K562 (cell line): ENCODE measurements at regions not wholly inside any gene's neighbourhood (a gene's known extent, or its start where the extent isn't known, plus 50 kb on each side); places are given as distances from the start of the nearest gene placed in this dataset.
A peak's percentile ranks its signal among the peaks of the same experiment; 100 is the strongest.

ENCODE experiments used
- ATAC-seq: fragments of 200-7000 bp; cut with Tn5 transposase; 3 replicates; pipeline ENCODE4 v1.9.1; 2020; ENCODE audit warnings: moderate library complexity
- BruUV-seq: library from RNA; stranded (reverse); fragments of 400-500 nt; replicated peaks from 2 replicates; lab custom pipeline; 2021; lab: Mats Ljungman, UMichigan
- CTCF ChIA-PET: fragments of 300-600 bp; formaldehyde crosslinking; extraction: SDS; loops from one replicate; lab custom pipeline; 2021; ENCODE audit warnings: low intra/inter-chr PET ratio; lab: Yijun Ruan, JAX
- POLR2A ChIA-PET: fragments of 300-600, 350-650 bp; sonication (Branson Sonifier 250); formaldehyde crosslinking; extraction: SDS; loops from one replicate; lab custom pipeline; 2021; ENCODE audit warnings: antibody characterized with exemption, inconsistent platforms; lab: Yijun Ruan, JAX
- DNase-seq, 4 experiments: peaks; one replicate each; pipeline versions ENCODE4 v3.0.0 to v3.0.0-alpha.2; 2011 to 2018; ENCODE audit warnings: low spot score in 3 of 4, mixed read lengths in 3 of 4; ENCODE audit errors: extremely low read depth in 1 of 4
- FAIRE-seq: peaks from 2 replicates; lab custom pipeline; 2011; peaks lifted over from hg19 to GRCh38; lab: Jason Lieb, UNC
- H2AFZ ChIP-seq: 2 replicates; pipeline ENCODE4 v1.6.0; 2011; ENCODE audit warnings: low read depth, low read length, control low read depth, inconsistent platforms
- H3K27ac ChIP-seq: fragments of 200-600 bp; 3 replicates; pipeline ENCODE4 v1.8.0; 2011; ENCODE audit warnings: low read depth, mild to moderate bottlenecking, control low read depth, inconsistent platforms, low read length, moderate library complexity, mixed read lengths; ENCODE audit errors: extremely low read depth
- H3K27me3 ChIP-seq, 2 experiments: fragments of 300-600 bp in 1 of 2; 2 replicates in 1 of 2; 3 replicates in 1 of 2; pipeline versions ENCODE4 v1.6.0 to v1.8.0; 2011; ENCODE audit warnings: inconsistent platforms in 2 of 2, low read length in 2 of 2, mild to moderate bottlenecking in 1 of 2, mixed read lengths in 1 of 2, moderate library complexity in 1 of 2; ENCODE audit not compliant: control insufficient read depth in 2 of 2, insufficient read depth in 2 of 2
- H3K36me3 ChIP-seq: fragments of 300-600 bp; 3 replicates; pipeline ENCODE4 v1.8.0; 2011; ENCODE audit warnings: mild to moderate bottlenecking, low read length, inconsistent platforms; ENCODE audit not compliant: control insufficient read depth, insufficient read depth
- H3K4me1 ChIP-seq, 2 experiments: fragments of 200-600 bp in 1 of 2; replicated peaks in 1 of 2; 2 replicates in 1 of 2; 3 replicates in 1 of 2; pipeline versions ENCODE4 v1.5.1 to v1.8.0; 2011; ENCODE audit warnings: inconsistent platforms in 2 of 2, low read length in 2 of 2, mild to moderate bottlenecking in 1 of 2, mixed read lengths in 1 of 2, moderate library complexity in 1 of 2; ENCODE audit not compliant: control insufficient read depth in 2 of 2, insufficient read depth in 2 of 2
- H3K4me2 ChIP-seq: 2 replicates; pipeline ENCODE4 v1.6.1; 2011; ENCODE audit warnings: low read length, control low read depth, inconsistent platforms, mixed read lengths; ENCODE audit not compliant: insufficient read depth
- H3K4me3 ChIP-seq: fragments of 200-600 bp; sonication (generic), shearing (Covaris generic); 2 replicates; pipeline ENCODE4 v1.5.1; 2016; ENCODE audit warnings: control low read depth, inconsistent platforms
- H3K79me2 ChIP-seq: fragments of 200-600 bp; 3 replicates; pipeline ENCODE4 v1.8.0; 2011; ENCODE audit warnings: low read length, inconsistent platforms; ENCODE audit not compliant: control insufficient read depth, insufficient read depth
- H3K9ac ChIP-seq, 2 experiments: 2 replicates each; pipeline versions ENCODE4 v1.6.0 to v1.6.1; 2011; ENCODE audit warnings: low read depth in 2 of 2, low read length in 2 of 2, control low read depth in 1 of 2, inconsistent platforms in 1 of 2, mild to moderate bottlenecking in 1 of 2, mixed read lengths in 1 of 2; ENCODE audit not compliant: insufficient read depth in 1 of 2
- H3K9me1 ChIP-seq: one replicate; pipeline ENCODE4 v1.6.0; 2011; ENCODE audit warnings: inconsistent platforms, mild to moderate bottlenecking, low read length, moderate library complexity; ENCODE audit not compliant: control insufficient read depth, insufficient read depth
- H3K9me3 ChIP-seq: replicated peaks from 2 replicates; pipeline ENCODE4 v1.5.1; 2011; ENCODE audit warnings: low read depth, low read length, inconsistent platforms; ENCODE audit not compliant: control insufficient read depth, insufficient read depth
- H4K20me1 ChIP-seq: replicated peaks from 2 replicates; pipeline ENCODE4 v1.6.1; 2011; ENCODE audit warnings: low read length, inconsistent platforms, mixed read lengths; ENCODE audit not compliant: control insufficient read depth, insufficient read depth
- CREB3L1 ChIP-seq: fragments of 450-650 bp; IDR thresholded peaks from 2 replicates; pipeline ENCODE4 v1.6.1; 2014; ENCODE audit warnings: low read depth, mild to moderate bottlenecking, moderate library complexity, borderline replicate concordance
- CREBBP ChIP-seq: IDR thresholded peaks from one replicate; pipeline ENCODE4 v1.6.1; 2012; ENCODE audit warnings: low read depth, mild to moderate bottlenecking, control low read depth, inconsistent platforms, low read length
- HMGN3 ChIP-seq: IDR thresholded peaks from 2 replicates; pipeline ENCODE4 v1.6.1; 2011; ENCODE audit warnings: borderline replicate concordance, low read depth, mild to moderate bottlenecking, mixed read lengths, low read length; ENCODE audit not compliant: insufficient read length; ENCODE audit errors: extremely low read depth
- RFX1 ChIP-seq: fragments of 450-650 bp; IDR thresholded peaks from 2 replicates; pipeline ENCODE4 v1.6.1; 2016; ENCODE audit warnings: mild to moderate bottlenecking, moderate library complexity
- SMARCB1 ChIP-seq: IDR thresholded peaks from 2 replicates; pipeline ENCODE4 v1.6.1; 2011; ENCODE audit warnings: improper control_type of control experiment, low read depth; ENCODE audit not compliant: insufficient read length
- TAF7 ChIP-seq: fragments of 450-650 bp; IDR thresholded peaks from 2 replicates; pipeline ENCODE4 v1.6.1; 2016; ENCODE audit warnings: missing genetic modification characterization, missing compliant biosample characterization
- ZMIZ1 ChIP-seq, 2 experiments: fragments of 150-350 bp in 1 of 2; IDR thresholded peaks; 2 replicates each; pipeline ENCODE4 v1.6.1; 2012 to 2016; ENCODE audit warnings: low read depth in 2 of 2, low read length in 2 of 2, mild to moderate bottlenecking in 1 of 2, moderate library complexity in 1 of 2
- WGBS: fragments of 100-300 bp; shearing (Covaris generic); methylation state at CpG from one replicate; pipeline ENCODE4 v1.1.6; 2016; ENCODE audit warnings: low coverage, mixed read lengths; ENCODE audit not compliant: insufficient coverage; ENCODE audit errors: missing lambda C conversion rate; 5-methylcytosine and 5-hydroxymethylcytosine counted together
- in situ Hi-C: fragments of 300-500 bp; cut with MboI; formaldehyde crosslinking; loops from 4 replicates; pipeline ENCODE4 v1.15.0; 2018; ENCODE audit warnings: inconsistent platforms, mixed read lengths
- intact Hi-C: fragments of 100-400 bp; cut with micrococcal nuclease; formaldehyde crosslinking; loops from 2 replicates; pipeline ENCODE4 v1.14.2; 2022
- TF ChIP-seq, protein P1 (sequence below): fragments of 250-450 bp; sonication (Bioruptor Pico); IDR thresholded peaks from 2 replicates; pipeline ENCODE4 v1.5.0; 2020; ENCODE audit warnings: mild to moderate bottlenecking, borderline replicate concordance

- Histone ChIP-seq H3K4me2 (no peak overlapping the region), H2AFZ (no peak overlapping the region), H3K4me1 (peaks cover 7 to 11% of the 10 kb centered on the region in 2 experiments; a peak in 4 of 5 replicates), H3K9me3 (no peaks in the 10 kb centered on the region), H3K27me3 (no peaks in the 10 kb centered on the region), H3K27ac (no peak overlapping the region), H3K36me3 (no peaks in the 10 kb centered on the region), H3K79me2 (no peaks in the 10 kb centered on the region), H3K9me1 (no peaks in the 10 kb centered on the region), H3K4me3 (no peak overlapping the region), H3K9ac (no peak overlapping the region), H4K20me1 (no peaks in the 10 kb centered on the region)
- no peak for ATAC-seq
- intact Hi-C loops (no loop called here), in situ Hi-C loops (loop anchor here (10.0 kb wide), 1 partner anchor 550 kb away; no protein-coding TSS in a partner anchor)
- ChIA-PET CTCF (interaction anchor here (1.1 to 1.9 kb wide), 2 partner anchors 288 to 352 kb away, joined by 3 to 10 read pairs; no protein-coding TSS in a partner anchor), POLR2A (no interaction called here)
- TF ChIP-seq HMGN3 (no peak), CREB3L1 (no peak), RFX1 (peak; percentile 72), SMARCB1 (no peak), TAF7 (tag) (no peak), ZMIZ1 (IDR thresholded peaks at IDR 0.05; ENCODE audit: low read depth in 2 of 2, low read length in 2 of 2) (no peak), CREBBP (no peak)
- TF ChIP-seq, protein P1, sequence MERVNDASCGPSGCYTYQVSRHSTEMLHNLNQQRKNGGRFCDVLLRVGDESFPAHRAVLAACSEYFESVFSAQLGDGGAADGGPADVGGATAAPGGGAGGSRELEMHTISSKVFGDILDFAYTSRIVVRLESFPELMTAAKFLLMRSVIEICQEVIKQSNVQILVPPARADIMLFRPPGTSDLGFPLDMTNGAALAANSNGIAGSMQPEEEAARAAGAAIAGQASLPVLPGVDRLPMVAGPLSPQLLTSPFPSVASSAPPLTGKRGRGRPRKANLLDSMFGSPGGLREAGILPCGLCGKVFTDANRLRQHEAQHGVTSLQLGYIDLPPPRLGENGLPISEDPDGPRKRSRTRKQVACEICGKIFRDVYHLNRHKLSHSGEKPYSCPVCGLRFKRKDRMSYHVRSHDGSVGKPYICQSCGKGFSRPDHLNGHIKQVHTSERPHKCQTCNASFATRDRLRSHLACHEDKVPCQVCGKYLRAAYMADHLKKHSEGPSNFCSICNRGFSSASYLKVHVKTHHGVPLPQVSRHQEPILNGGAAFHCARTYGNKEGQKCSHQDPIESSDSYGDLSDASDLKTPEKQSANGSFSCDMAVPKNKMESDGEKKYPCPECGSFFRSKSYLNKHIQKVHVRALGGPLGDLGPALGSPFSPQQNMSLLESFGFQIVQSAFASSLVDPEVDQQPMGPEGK (CRISPR knock-in tag), result no peak
- 0% methylated on average over 1 of the region's 1 CpG for WGBS
- DNase-seq, result no peak
- BruUV-seq, result no TSS peak
- no peak for FAIRE-seq
Measured at GRCh38 chr2:64874593-64874992, 114.6 kb upstream of the SLC1A4 start.
